OCI-LY1 (cell line): ENCODE measurements at regions not wholly inside any gene's neighbourhood (a gene's known extent, or its start where the extent isn't known, plus 50 kb on each side); places are given as distances from the start of the nearest gene placed in this dataset.
"Not testable (repeated sequence)": the region's sequence is repeated elsewhere in the genome, so short reads cannot be mapped to it uniquely, and the experiment has no call there.

Source experiments
- EZH2 ChIP-seq: fragments of 200-600 bp; sonication (generic), shearing (Covaris generic); IDR thresholded peaks from 2 replicates; pipeline ENCODE4 v1.8.0; 2017; ENCODE audit warnings: borderline replicate concordance, mixed run types, mild to moderate bottlenecking, antibody characterized with exemption, low read length, moderate library complexity, mixed read lengths
- TF ChIP-seq, protein P1 (sequence below): fragments of 200-600 bp; sonication (generic), shearing (Covaris generic); IDR thresholded peaks from 2 replicates; pipeline ENCODE4 v1.5.1; 2017; ENCODE audit warnings: mild to moderate bottlenecking, antibody characterized with exemption, low read length, moderate library complexity, mixed read lengths

- TF ChIP-seq, protein P1, sequence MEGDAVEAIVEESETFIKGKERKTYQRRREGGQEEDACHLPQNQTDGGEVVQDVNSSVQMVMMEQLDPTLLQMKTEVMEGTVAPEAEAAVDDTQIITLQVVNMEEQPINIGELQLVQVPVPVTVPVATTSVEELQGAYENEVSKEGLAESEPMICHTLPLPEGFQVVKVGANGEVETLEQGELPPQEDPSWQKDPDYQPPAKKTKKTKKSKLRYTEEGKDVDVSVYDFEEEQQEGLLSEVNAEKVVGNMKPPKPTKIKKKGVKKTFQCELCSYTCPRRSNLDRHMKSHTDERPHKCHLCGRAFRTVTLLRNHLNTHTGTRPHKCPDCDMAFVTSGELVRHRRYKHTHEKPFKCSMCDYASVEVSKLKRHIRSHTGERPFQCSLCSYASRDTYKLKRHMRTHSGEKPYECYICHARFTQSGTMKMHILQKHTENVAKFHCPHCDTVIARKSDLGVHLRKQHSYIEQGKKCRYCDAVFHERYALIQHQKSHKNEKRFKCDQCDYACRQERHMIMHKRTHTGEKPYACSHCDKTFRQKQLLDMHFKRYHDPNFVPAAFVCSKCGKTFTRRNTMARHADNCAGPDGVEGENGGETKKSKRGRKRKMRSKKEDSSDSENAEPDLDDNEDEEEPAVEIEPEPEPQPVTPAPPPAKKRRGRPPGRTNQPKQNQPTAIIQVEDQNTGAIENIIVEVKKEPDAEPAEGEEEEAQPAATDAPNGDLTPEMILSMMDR, result not testable (repeated sequence)
- TF ChIP-seq EZH2, result not testable (repeated sequence)
Observed at GRCh38 chr15:32536507-32537172, 56.6 kb upstream of the GOLGA8N start.
